A549 (cell line): ENCODE measurements at regions not wholly inside any gene's neighbourhood (a gene's known extent, or its start where the extent isn't known, plus 50 kb on each side); places are given as distances from the start of the nearest gene placed in this dataset.

ENCODE experiments used
- ATAC-seq, 2 experiments: fragments of 200-7000 bp in 1 of 2; fragments of >200 bp in 1 of 2; cut with Nextera tagmentation in 1 of 2; cut with Tn5 transposase in 1 of 2; 3 replicates each; pipeline versions ENCODE4 v1.8.0 to v1.9.1; 2018 to 2020; ENCODE audit warnings: mild to moderate bottlenecking in 1 of 2, moderate library complexity in 1 of 2
- CTCF ChIA-PET: fragments of 300-600 bp; sonication (Branson Sonifier 250); formaldehyde crosslinking; extraction: SDS; loops from one replicate; lab custom pipeline; 2021; ENCODE audit warnings: antibody characterized with exemption, inconsistent platforms; lab: Yijun Ruan, JAX
- POLR2A ChIA-PET: fragments of 350-600 bp; formaldehyde crosslinking; extraction: SDS; loops from one replicate; lab custom pipeline; 2021; ENCODE audit warnings: antibody characterized with exemption, inconsistent platforms; lab: Yijun Ruan, JAX
- DNase-seq, 2 experiments: peaks; one replicate each; pipeline versions ENCODE4 v3.0.0 to v3.0.0-alpha.2; 2011 to 2016; ENCODE audit warnings: low read depth in 1 of 2, low spot score in 1 of 2
- FAIRE-seq: peaks from 2 replicates; lab custom pipeline; 2011; peaks lifted over from hg19 to GRCh38; lab: Jason Lieb, UNC
- H3K27ac ChIP-seq, 2 experiments: fragments of >200 bp; sonication (Bioruptor Twin); formaldehyde crosslinking; 3 replicates each; pipeline ENCODE4 v1.5.1; 2016 to 2017
- H3K4me1 ChIP-seq: fragments of >200 bp; sonication (Bioruptor Twin); formaldehyde crosslinking; 3 replicates; pipeline ENCODE4 v1.6.1; 2016
- H3K4me2 ChIP-seq: fragments of >200 bp; sonication (Bioruptor Twin); formaldehyde crosslinking; 3 replicates; pipeline ENCODE4 v1.6.1; 2016
- H3K4me3 ChIP-seq: fragments of >200 bp; sonication (Bioruptor Twin); formaldehyde crosslinking; 3 replicates; pipeline ENCODE4 v1.5.1; 2016
- H3K9me3 ChIP-seq: fragments of >200 bp; sonication (Bioruptor Twin); formaldehyde crosslinking; 3 replicates; pipeline ENCODE4 v1.6.1; 2016
- ATOH8 ChIP-seq: fragments of 250-450 bp; sonication (Bioruptor Pico); IDR thresholded peaks from 2 replicates; pipeline ENCODE4 v1.5.0; 2020; ENCODE audit warnings: low read depth, mild to moderate bottlenecking, moderate library complexity
- BHLHE40 ChIP-seq: IDR thresholded peaks from 2 replicates; pipeline ENCODE4 v1.6.1; 2012; ENCODE audit warnings: low read depth, low read length, inconsistent platforms
- CHD4 ChIP-seq: fragments of 200-600 bp; sonication (generic); IDR thresholded peaks from 2 replicates; pipeline ENCODE4 v1.6.1; 2016; ENCODE audit warnings: antibody characterized with exemption, mild to moderate bottlenecking, borderline replicate concordance
- CTCF ChIP-seq: fragments of >200 bp; sonication (Bioruptor Twin); formaldehyde crosslinking; IDR thresholded peaks from 3 replicates; pipeline ENCODE4 v1.5.1; 2016
- ELK1 ChIP-seq: fragments of 150-350 bp; IDR thresholded peaks from 2 replicates; pipeline ENCODE4 v1.6.1; 2014; ENCODE audit warnings: low read depth, mild to moderate bottlenecking, low read length
- EP300 ChIP-seq, 2 experiments: fragments of >200 bp; sonication (Bioruptor Twin); formaldehyde crosslinking; IDR thresholded peaks; 2 replicates in 1 of 2; 3 replicates in 1 of 2; pipeline ENCODE4 v1.6.1; 2016 to 2017
- ESRRA ChIP-seq: fragments of 150-350 bp; IDR thresholded peaks from 2 replicates; pipeline ENCODE4 v1.6.1; 2014; ENCODE audit warnings: mild to moderate bottlenecking, low read length, borderline replicate concordance
- FOXS1 ChIP-seq: fragments of 250-450 bp; sonication (Bioruptor Pico); IDR thresholded peaks from 2 replicates; pipeline ENCODE4 v1.5.0; 2020; ENCODE audit warnings: mild to moderate bottlenecking, moderate library complexity
- GATA3 ChIP-seq: IDR thresholded peaks from 2 replicates; pipeline ENCODE4 v1.6.1; 2012; ENCODE audit warnings: borderline replicate concordance
- HES2 ChIP-seq: fragments of >200 bp; sonication (Bioruptor Twin); formaldehyde crosslinking; IDR thresholded peaks from 2 replicates; pipeline ENCODE4 v1.6.1; 2016
- HOXA7 ChIP-seq: fragments of 250-450 bp; sonication (Bioruptor Pico); IDR thresholded peaks from 2 replicates; pipeline ENCODE4 v1.5.0; 2020; ENCODE audit warnings: mild to moderate bottlenecking, moderate library complexity
- HOXB5 ChIP-seq: fragments of 250-450 bp; sonication (Bioruptor Pico); IDR thresholded peaks from 2 replicates; pipeline ENCODE4 v1.5.0; 2020; ENCODE audit warnings: mild to moderate bottlenecking, moderate library complexity
- JUNB ChIP-seq: fragments of >200 bp; sonication (Bioruptor Twin); formaldehyde crosslinking; IDR thresholded peaks from 2 replicates; pipeline ENCODE4 v1.6.1; 2016
- MAFK ChIP-seq: fragments of 450-650 bp; IDR thresholded peaks from 2 replicates; pipeline ENCODE4 v1.6.1; 2014; ENCODE audit not compliant: partially characterized antibody
- NR3C1 ChIP-seq: fragments of >200 bp; sonication (Bioruptor Twin); formaldehyde crosslinking; IDR thresholded peaks from 3 replicates; pipeline ENCODE4 v1.6.1; 2017
- POLR2AphosphoS2 ChIP-seq: conservative IDR thresholded peaks from 2 replicates; pipeline ENCODE4 v1.6.1; 2012; ENCODE audit warnings: low read length, improper control_type of control experiment, inconsistent platforms
- RAD21 ChIP-seq, 2 experiments: fragments of >200 bp in 1 of 2; sonication (Bioruptor Twin) in 1 of 2; formaldehyde crosslinking in 1 of 2; IDR thresholded peaks in 1 of 2; conservative IDR thresholded peaks in 1 of 2; 2 replicates in 1 of 2; 3 replicates in 1 of 2; pipeline ENCODE4 v1.6.1; 2012 to 2018; ENCODE audit warnings: inconsistent platforms in 1 of 2
- RARB ChIP-seq: fragments of 250-450 bp; sonication (Bioruptor Pico); IDR thresholded peaks from 2 replicates; pipeline ENCODE4 v1.8.0; 2021; ENCODE audit warnings: mild to moderate bottlenecking, moderate library complexity
- RCOR1 ChIP-seq: fragments of 150-350 bp; IDR thresholded peaks from 2 replicates; pipeline ENCODE4 v1.6.1; 2014; ENCODE audit warnings: antibody characterized with exemption, low read length, low read depth
- REST ChIP-seq: fragments of 200-600 bp; sonication (generic); IDR thresholded peaks from 2 replicates; pipeline ENCODE4 v1.6.1; 2016; ENCODE audit warnings: antibody characterized with exemption, mild to moderate bottlenecking, moderate library complexity
- RFX5 ChIP-seq: fragments of 450-650 bp; IDR thresholded peaks from 2 replicates; pipeline ENCODE4 v1.7.1; 2014; ENCODE audit warnings: antibody characterized with exemption, mild to moderate bottlenecking, moderate library complexity
- RNF2 ChIP-seq: fragments of 200-600 bp; sonication (generic); IDR thresholded peaks from 2 replicates; pipeline ENCODE4 v1.6.1; 2016; ENCODE audit warnings: low read depth, mild to moderate bottlenecking, antibody characterized with exemption, moderate library complexity, borderline replicate concordance
- SMC3 ChIP-seq: fragments of >200 bp; sonication (Bioruptor Twin); formaldehyde crosslinking; IDR thresholded peaks from 3 replicates; pipeline ENCODE4 v1.6.1; 2018; ENCODE audit warnings: inconsistent platforms
- USF2 ChIP-seq: fragments of 450-650 bp; IDR thresholded peaks from 2 replicates; pipeline ENCODE4 v1.6.1; 2014; ENCODE audit warnings: antibody characterized with exemption
- ZC3H11A ChIP-seq: fragments of 450-650 bp; IDR thresholded peaks from 2 replicates; pipeline ENCODE4 v1.6.1; 2014; ENCODE audit warnings: antibody characterized with exemption, mild to moderate bottlenecking
- WGBS: methylation state at CpG from one replicate; pipeline ENCODE4 v1.1.6; 2017; ENCODE audit errors: missing lambda C conversion rate; 5-methylcytosine and 5-hydroxymethylcytosine counted together

- Histone ChIP-seq H3K4me3 (no peak overlapping the region), H3K27ac (no peak overlapping the region), H3K4me2 (peak overlapping the region; percentile 19; the same call in 2 of the 3 replicates), H3K9me3 (no peaks in the 10 kb centered on the region), H3K4me1 (peaks cover 18% of the 10 kb centered on the region; the same call in 2 of the 3 replicates)
- POLR2A ChIA-PET: no interaction called here
- no peak for FAIRE-seq
- no peak for ATAC-seq
- TF ChIP-seq ZC3H11A (no peak), NR3C1 (no peak), BHLHE40 (no peak), MAFK (no peak), RCOR1 (no peak), JUNB (no peak), ATOH8 (CRISPR knock-in tag) (no peak), EP300 (IDR thresholded peaks at IDR 0.05) (no peak), RARB (no peak), FOXS1 (CRISPR knock-in tag) (no peak), CHD4 (no peak), RFX5 (no peak), SMC3 (no peak), RNF2 (no peak), ESRRA (no peak), CTCF (no peak), HOXA7 (CRISPR knock-in tag) (no peak)
- no peak for DNase-seq
- CTCF ChIA-PET: interaction anchor here (0.5 kb wide), 1 partner anchor 848 kb away, joined by 3 read pairs; no protein-coding TSS in a partner anchor
These were observed 447.6 kb upstream of the NETO1 start for GRCh38 chr18:73315381-73315780.

- no peak for FAIRE-seq
- no peak for ATAC-seq
- TF ChIP-seq RARB (no peak), JUNB (no peak)
- no peak overlapping the region for H3K27ac ChIP-seq
- ChIA-PET POLR2A (no interaction called here), CTCF (no interaction called here)
- H3K9me3 ChIP-seq: no peaks in the 10 kb centered on the region
- H3K4me1 ChIP-seq: peaks cover 12% of the 10 kb centered on the region; the same call in 1 of the 3 replicates
- H3K4me3 ChIP-seq: no peak overlapping the region
- no peak overlapping the region for H3K4me2 ChIP-seq
- no peak for DNase-seq
These were observed 445.7 kb upstream of the NETO1 start for GRCh38 chr18:73313476-73313875.

- POLR2A ChIA-PET: no interaction called here
- FAIRE-seq (no peak), DNase-seq (no peak), ATAC-seq (no peak)
- no peak overlapping the region for H3K4me2 ChIP-seq
- no peak overlapping the region for H3K27ac ChIP-seq
- no peaks in the 10 kb centered on the region for H3K9me3 ChIP-seq
- no peak overlapping the region for H3K4me3 ChIP-seq
- H3K4me1 ChIP-seq: no peaks in the 10 kb centered on the region
- CTCF ChIA-PET: no interaction called here
- WGBS: 27% methylated on average over 2 of the region's 2 CpGs
- TF ChIP-seq USF2 (no peak), BHLHE40 (no peak), HOXA7 (CRISPR knock-in tag) (no peak), POLR2AphosphoS2 (no peak), RAD21 (conservative IDR thresholded peaks at IDR 0.05 in 1 of 2, IDR thresholded peaks at IDR 0.05 in 1 of 2) (no peak), ESRRA (no peak), RFX5 (no peak), RNF2 (no peak), ELK1 (no peak), REST (no peak), HOXB5 (CRISPR knock-in tag) (no peak), GATA3 (no peak), HES2 (no peak)
These were observed 428.9 kb upstream of the NETO1 start for GRCh38 chr18:73296686-73297085.
